HG03521 (cell line): ENCODE measurements at regions not wholly inside any gene's neighbourhood (a gene's known extent, or its start where the extent isn't known, plus 50 kb on each side); places are given as distances from the start of the nearest gene placed in this dataset.

Experiments
- ATAC-seq: cut with Tn5 transposase; IDR thresholded peaks from one replicate; pipeline ENCODE4 v1.9.1; 2021; ENCODE audit warnings: mild to moderate bottlenecking, moderate library complexity; ENCODE audit not compliant: unreplicated experiment

DNA sequence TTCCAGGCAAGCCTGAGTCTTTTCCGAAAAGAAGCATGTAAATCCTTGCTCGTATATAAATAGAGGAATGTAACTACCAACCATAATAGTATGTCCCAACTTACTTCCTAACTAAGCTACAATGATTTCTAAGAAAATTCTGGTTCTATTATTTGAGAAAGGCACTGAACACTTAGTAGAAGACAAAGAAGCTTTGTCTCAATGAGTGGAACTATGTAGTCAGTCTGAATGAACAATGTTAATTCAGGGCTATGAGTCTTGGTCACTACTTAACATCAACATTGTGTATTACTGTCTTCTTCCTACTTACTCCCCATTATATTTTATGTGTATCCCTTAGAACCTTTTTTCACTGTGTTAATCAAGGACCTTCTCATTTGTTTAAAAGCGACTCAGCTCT lies 206.0 kb downstream of the CYB561 start:
- no peak for ATAC-seq

DNA sequence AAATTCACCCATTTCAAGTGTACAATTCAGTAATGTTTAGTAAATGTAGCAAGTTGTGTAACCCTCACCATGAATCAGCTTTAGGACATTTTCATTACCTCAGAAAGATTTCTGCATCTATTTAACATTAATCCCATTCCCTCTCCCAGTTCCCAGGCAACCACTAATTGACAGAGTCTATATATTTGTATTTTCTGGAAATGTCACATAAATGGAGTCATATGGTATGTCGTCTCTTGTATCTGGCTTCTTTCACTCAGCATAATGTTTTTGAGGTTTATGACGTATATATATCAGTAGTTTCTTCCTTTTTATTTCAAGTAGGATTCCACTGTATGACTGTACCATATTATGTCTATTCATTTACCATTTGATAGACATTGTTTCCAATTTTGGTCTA lies 199.8 kb downstream of the CYB561 start:
- no peak for ATAC-seq

DNA sequence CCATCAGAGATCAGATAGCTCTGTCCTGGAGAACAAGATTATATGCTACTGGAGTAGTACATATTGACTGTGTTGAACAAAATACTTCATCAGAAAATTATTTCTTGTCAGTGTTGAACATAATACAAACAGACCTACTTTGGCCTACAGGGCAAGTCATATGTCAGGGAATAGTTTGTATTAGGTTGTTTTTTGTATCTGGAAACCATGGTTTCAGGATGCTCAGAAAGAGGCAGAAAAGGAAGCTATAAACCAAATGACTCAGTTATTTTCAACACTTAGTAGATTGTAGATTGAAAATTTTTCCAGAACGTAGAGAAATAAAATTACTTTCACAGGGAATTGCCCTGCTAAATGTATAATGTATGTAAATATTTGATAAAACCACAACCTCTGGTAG lies 198.4 kb downstream of the CYB561 start:
- ATAC-seq, result no peak

DNA sequence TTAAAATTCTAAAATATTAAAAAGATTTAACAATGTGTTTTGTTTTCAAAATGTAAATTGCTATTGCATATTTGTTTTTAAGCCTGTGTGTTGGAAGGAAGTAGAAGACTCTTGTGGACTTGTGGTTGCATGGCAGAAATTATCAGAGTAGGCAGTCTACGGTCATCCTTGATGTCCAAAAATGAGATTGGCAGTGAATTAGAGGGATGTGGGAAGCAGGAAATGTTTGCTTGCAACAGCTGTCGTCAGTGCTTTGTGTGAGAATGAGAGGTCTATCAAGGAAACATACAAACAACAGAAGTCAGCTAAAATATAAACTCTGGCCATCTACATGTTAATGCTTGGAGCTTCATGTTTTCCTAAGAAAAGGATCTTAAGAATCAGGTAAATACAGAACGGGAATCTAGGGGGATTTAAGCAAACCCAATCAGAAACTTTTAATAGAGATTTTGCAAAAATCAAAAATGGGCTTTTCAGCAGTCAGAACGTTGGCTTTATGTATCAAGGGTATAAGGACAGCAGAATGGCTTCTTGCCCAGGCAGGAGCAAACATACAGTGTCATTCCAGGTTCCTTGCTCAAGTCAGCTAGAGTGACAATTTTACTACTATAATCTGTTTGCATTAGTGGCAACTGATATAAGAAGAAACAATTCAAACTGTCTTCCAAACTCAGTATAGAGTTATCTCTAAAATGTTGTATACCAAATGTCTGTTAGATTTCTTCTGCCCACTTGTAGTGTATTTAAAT lies 196.7 kb downstream of the CYB561 start:
- ATAC-seq, result no peak

DNA sequence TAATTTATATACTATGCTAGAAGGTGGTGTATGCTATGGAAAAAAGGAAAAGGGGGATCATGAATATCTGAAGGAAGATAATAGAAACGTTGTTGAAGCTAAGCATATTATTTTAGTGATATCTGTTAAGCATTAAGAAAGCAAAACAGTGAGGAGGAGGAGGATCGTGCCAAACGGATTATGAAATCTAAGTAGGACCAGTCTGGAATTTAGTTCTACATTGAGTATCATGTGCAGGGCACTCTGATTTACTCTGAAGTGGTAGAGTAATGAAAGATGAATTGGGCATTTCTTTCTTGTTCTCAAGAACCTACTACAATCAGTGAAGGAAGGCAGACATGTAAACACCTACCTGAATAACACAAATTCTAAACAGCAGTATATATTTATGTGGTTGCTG lies 195.3 kb downstream of the CYB561 start:
- no peak for ATAC-seq

DNA sequence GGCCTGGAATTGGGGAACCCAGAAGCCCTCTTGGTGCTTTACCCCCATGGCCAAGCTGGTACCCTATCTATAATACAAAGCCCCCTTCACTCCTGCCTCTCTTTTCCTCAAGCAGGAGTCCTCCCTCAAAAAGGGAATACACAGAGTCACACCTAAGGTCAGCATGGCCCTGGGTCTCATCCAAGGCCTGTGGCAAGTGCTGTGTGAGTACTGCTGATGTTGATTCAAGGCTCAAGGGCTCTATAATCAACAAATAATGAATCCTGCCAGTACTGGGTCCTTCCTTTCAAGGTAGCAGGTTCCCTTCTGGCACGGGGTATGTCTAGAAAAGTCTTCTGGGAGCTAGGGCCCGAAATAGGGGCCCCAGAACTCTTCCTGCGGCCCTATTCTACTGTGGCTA lies 187.3 kb downstream of the CYB561 start:
- ATAC-seq, result no peak

DNA sequence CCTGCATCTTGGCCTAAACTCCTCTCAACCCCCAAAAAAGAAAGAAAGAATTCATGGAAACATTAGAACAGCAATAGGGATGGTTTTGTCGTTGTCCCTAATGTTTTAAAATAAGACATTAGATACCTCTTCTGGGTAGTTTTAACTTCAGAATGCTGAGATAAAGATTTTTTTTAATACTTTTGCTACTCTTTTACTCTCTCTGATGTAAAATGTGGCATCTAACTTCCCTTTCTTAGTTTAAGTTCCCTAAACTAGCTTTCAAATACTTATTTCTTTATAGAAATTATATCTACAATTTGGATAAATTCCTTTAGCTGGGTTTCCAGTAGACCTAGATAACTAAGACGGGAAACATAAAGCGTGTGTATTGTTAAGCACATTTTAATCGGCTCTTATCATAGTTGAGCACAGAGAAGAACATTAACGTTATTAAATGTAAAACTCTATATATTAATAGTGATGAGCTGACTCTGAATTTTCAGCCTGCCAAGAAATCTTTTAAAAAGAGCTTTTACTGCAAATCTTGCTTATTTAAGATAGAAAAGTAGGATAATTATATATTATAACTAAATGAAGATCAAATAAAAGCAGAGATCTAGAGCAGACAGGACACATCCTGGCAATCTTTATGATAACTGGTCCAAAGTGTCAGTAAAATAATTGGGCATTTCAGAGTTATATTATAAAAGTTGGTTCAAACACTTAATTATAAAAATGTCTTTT lies 183.2 kb downstream of the CYB561 start:
- no peak for ATAC-seq

DNA sequence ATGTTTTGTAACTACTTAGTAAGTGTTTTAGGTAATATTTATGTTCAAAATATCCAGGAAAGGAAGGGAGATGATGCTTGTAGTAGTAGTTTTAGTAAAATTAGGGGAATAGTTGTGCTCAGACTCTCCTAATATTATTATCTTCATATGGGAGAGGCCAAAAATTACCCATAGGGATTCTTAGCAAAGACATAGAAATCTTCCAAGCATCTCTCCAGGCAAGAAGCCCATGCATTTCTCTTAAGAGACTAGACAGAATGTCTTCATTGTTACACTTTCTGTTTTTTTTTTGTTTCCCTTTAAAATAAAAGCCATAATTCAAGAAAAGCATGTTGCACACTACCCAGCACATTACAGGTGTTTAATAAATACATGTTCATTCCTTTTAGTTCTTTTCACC lies 180.6 kb downstream of the CYB561 start:
- no peak for ATAC-seq

DNA sequence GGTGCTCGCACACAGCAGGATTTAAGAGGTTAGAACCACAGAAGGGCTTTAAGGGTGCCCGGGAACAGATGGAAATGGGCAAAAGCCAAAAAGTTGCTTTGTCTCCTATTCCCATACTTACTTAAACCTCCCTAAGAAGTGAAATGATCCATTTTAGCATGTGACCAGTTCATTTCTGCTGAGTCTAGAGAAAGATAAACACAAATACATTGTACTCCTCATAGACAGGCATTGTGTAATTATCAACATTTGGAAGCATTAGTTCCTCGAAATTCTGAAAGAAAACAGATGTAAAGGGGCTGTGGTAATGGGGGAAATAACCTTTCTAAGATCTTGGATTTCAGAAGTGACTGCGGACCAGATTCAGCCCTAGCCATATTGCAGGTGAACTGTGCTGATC lies 178.3 kb downstream of the CYB561 start:
- no peak for ATAC-seq

DNA sequence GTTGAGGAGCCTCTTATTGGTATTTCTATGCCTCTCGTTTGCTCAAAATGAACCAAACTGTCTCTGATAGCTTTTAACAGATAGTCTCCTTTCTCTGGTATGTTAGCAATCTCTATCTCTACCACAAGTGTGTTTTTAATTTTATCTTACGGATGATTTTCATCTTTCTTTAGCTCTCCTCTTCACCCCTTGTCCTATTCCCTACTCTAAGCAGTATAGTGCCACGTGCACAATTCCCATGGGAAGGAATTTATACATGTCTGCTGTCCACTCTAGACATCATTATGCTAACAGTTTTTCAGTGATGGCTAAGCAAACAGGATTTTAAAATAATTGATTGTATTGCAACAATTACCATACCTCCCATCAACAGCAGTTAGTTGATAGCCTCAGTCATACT lies 177.3 kb downstream of the CYB561 start:
- ATAC-seq, result no peak

DNA sequence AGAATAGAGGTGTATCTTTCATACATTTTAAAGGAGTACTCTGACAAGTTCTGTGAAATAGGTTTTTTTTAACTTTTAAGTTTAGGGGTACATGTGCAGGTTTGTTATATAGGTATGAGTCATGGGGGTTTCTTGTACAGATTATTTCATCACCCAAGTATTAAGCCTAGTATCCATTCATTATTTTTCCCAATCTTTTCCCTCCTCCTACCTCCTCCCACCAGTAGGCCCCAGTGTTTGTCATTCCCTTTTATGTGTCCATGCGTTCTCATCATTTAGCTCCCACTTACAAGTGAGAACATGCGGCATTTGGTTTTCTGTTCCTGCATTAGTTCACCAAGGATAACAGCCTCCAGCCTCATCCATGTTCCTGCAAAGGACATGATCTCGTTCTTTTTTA lies 175.5 kb downstream of the CYB561 start:
- ATAC-seq, result no peak

DNA sequence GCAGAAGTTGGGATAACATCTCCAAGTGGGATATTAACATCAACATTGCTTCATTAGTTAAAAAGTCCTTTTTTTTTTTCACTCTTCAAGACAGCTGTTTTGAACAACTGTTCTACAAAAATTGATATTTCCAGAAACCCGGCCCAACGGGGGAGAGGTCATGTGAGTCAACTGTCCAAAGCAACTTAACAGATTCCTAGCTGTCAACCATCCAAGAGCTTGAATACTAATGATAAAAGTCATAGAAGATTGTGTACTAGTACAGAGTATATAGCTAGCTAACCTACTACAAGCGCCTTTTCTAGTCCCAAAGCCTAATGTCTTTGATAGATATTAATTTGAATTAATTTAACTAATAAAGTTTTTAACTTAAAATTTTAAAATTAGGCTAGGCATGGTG lies 172.0 kb downstream of the CYB561 start:
- ATAC-seq, result no peak

DNA sequence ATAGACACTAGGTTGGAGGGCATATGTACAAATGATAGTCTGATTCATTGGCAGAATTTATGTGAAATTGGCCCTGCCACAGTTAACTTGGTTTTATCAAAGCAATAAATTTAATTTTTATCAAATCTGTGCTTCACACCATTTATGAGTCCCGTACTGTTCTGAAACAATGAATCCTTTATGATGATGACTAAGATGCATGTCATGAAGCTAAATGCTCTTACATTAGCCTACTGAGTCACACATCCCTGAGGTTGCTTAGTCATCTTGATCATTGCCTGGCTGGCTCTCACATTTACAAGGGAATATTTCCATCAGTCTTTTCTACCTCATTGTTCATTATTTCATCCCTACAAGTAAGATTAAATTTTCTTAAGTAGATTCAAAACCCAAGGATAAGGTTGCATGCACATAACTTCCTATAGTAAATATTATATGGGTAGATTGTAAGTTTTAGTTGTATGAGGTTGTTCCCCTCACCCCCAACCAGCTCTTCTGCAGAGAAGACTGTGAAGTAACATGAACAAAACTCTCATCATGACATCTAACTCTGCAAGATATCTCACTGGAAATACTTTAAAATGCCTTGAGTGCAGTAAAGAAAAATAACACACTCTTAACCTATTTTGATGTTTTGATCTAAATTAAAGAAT lies 170.7 kb downstream of the CYB561 start:
- no peak for ATAC-seq

DNA sequence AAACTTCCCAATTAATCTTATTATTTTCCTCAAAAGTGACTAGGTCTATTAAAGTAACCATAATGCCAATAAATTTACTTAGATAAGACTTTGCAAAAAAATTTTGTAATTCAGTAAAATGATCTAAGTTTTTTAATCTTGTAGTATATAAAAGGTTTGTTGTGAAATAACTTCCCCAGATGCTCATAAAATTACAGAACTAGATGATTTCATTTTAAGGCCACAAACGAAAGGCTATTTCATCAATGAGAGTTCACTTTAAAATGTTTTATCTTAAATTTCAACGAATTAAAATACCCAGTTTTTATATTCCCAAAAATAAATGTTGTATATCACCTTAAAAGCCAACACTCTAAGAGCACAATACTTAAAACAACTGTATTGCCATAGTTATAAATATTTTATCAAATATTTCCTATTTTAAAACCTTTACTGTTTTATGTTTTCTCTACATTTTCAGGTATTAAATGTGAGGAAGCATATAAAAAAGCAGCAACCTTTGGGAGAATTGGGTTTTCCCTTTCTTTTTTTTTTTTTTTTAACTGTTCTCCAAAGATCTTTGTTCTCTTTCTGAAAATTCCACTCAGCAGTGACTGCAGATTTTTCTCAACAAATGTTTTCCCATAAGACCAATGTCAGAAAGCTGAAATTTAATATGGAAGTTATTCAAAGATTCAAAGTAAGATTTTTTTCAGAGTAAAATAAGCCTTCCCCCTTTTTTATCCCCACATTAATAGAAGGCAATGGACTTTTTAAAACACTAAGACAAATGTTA lies 169.9 kb downstream of the CYB561 start:
- ATAC-seq, result no peak

DNA sequence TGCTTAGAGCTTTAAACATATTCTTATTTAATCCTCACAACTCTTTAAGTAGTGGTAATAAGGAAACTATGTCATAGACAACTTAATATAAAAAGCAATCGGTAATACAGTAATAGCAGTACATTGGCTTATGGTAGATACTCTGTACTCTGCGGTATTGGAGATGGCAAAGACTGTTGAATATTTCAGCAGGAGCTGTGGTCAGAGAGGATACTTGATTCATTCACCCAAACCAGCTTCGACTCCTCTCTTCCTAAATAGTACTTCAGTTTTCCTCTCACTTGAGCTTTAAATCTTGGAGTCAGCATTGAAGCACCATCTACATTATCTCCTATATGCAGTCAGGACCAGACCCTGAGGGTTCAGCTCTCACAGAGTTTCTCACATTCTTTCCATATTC lies 169.3 kb downstream of the CYB561 start:
- no peak for ATAC-seq

DNA sequence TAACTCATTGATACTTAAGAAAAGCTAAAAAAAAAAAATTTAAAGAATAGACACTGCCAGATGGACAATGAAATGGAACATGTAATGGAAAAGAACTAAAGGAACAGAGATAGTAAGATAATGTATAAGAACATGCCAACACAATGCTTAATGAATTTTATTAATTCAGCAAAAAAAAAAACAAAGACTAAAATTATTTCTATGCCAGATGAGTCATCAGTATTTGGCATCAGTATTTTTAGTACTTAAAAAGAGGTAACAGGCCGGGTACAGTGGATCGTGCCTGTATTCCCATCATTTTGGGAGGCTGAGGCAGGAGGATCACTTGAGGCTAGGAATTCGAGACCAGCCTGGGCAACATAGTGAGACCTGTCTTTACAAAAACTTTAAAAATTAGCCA lies 168.5 kb downstream of the CYB561 start:
- no peak for ATAC-seq

DNA sequence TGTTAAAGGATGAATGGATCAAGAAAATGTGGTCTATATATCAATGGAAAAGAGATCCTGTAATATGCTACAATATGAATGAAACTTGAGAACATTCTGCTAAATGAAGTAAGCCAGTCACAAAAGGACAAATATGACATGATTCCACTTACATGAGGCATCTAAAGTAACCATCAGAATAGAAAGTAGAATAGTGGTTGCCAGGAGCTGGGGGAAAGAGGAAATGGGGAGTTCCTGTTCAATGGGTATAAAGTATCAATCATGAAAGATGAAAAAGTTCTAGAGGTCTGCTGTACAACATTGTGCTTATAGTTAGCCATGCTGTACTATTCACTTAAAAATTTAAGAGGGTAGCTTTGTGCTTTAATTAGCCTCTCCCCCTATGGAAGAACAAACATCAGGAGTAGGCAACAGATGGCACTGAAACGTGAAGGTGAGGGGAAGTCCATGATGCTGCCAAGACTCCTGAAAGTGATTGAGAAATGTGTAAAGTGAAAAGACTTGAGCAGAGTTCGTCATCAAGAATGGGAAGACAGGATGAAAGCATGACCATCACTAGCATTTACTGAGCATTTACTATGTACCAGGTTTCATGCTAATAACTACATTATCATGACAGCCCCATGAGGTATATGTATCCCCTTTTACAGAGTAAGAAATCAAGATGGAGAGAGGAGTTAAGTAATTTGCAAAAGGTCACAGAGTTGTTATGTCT lies 167.2 kb downstream of the CYB561 start:
- ATAC-seq, result no peak

DNA sequence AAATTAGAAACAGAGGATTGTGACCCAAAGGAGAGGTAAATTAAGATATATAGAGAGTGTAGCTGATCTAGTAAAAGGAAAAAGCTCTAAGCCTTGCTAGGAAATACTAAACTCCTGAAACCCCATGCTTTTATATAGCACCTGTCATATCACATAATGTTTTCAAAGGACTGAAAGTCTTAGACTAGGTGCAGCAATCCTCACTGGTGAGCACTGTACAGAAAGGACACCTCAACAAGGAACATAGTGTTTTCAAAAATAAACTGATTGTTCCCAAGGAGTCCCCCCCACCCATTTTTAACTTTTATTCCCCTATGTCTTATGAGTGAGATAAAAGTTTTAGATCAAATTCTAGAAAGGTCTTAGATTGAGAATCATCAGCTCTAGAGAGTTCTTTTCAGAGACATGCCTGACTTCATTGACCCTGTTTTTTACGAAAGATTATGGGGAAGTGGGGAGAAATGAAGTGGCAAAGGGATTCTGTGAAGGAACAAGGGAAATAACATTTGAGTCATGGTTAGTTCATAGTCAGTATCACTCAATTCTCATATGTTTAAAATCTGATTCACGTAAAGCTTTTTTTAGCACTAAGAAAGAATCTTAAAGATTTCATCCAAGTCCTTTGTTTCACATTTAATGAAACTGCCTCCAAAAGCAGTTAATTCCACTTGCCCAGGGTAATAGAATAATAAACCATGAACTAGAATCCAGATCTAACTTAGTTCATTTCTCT lies 166.4 kb downstream of the CYB561 start:
- no peak for ATAC-seq

DNA sequence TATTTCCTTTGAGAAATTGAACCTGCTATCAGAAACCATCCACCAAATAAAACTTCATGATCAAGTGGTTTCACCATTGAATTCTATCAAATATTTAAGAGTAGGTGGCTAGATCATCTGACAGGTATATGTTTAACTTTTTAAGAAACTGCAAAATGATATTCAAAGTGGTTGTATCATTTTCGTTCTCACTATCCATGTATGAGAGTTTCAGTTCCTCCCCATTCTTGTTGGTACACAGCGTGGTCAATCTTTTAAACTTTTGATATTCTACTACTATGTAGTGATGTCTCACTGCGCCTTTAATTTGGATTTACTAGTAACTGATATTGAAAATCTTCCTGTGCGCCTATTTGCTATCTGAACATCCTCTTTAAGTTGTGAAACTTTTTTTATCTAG lies 163.7 kb downstream of the CYB561 start:
- ATAC-seq, result no peak

DNA sequence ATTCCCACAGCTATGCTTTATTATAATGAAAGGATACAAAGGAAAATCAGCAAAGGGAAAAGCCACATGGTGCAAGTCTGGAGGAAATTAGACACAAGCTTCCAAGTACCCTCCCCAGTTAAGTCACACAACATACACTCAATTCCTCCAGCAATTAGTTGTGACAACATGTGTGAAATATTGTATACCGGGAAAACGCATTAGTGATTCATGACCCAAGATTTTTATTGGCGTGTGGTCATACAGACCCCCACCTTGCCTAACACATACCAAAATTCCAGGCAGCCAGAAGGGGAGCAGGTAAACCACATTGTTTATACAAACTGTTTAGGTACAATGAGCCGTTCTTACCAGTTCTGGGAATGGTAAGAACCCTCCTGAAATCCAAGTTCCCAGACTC lies 160.6 kb downstream of the CYB561 start:
- no peak for ATAC-seq
